G401 (cell line): ENCODE measurements at regions not wholly inside any gene's neighbourhood (a gene's known extent, or its start where the extent isn't known, plus 50 kb on each side); places are given as distances from the start of the nearest gene placed in this dataset.
"Not testable (repeated sequence)": the region's sequence is repeated elsewhere in the genome, so short reads cannot be mapped to it uniquely, and the experiment has no call there.

Experiments
- DNase-seq: peaks from one replicate; pipeline ENCODE4 v3.0.0-alpha.2; 2015; ENCODE audit warnings: low spot score
- in situ Hi-C: cut with HindIII; loops from 2 replicates; pipeline ENCODE4 v1.10.0; 2016; ENCODE audit warnings: low sequenced_read_pairs, mixed read lengths

GRCh38 chr2:131833367-131834202, 305.9 kb downstream of the CCDC74A start:
- DNase-seq, in situ Hi-C loops: not testable (repeated sequence)

GRCh38 chr2:131834203-131835020, 306.7 kb downstream of the CCDC74A start:
- in situ Hi-C loops, DNase-seq: not testable (repeated sequence)

- DNase-seq, in situ Hi-C loops: not testable (repeated sequence)
These were observed 307.3 kb downstream of the CCDC74A start for GRCh38 chr2:131835022-131835421.

GRCh38 chr2:131835621-131836091, 308.0 kb downstream of the CCDC74A start:
- in situ Hi-C loops: no loop called here
- no peak for DNase-seq

- DNase-seq, in situ Hi-C loops: not testable (repeated sequence)
These were observed 308.4 kb downstream of the CCDC74A start for GRCh38 chr2:131836116-131836515.

GRCh38 chr2:131844044-131844443, 316.4 kb downstream of the CCDC74A start:
- in situ Hi-C loops, DNase-seq: not testable (repeated sequence)

GRCh38 chr2:131856202-131856601, 305.6 kb downstream of the ANKRD30BL start:
- in situ Hi-C loops, DNase-seq: not testable (repeated sequence)

GRCh38 chr2:131858197-131858596, 303.6 kb downstream of the ANKRD30BL start:
- in situ Hi-C loops: not testable (repeated sequence)
- peak; percentile 2 for DNase-seq
